GM18502 (cell line): ENCODE measurements at regions not wholly inside any gene's neighbourhood (a gene's known extent, or its start where the extent isn't known, plus 50 kb on each side); places are given as distances from the start of the nearest gene placed in this dataset.
"Not testable (repeated sequence)": the region's sequence is repeated elsewhere in the genome, so short reads cannot be mapped to it uniquely, and the experiment has no call there.

ENCODE experiments used
- ATAC-seq: cut with Tn5 transposase; IDR thresholded peaks from one replicate; pipeline ENCODE4 v1.9.1; 2021; ENCODE audit warnings: mild to moderate bottlenecking; ENCODE audit not compliant: unreplicated experiment, poor library complexity

DNA sequence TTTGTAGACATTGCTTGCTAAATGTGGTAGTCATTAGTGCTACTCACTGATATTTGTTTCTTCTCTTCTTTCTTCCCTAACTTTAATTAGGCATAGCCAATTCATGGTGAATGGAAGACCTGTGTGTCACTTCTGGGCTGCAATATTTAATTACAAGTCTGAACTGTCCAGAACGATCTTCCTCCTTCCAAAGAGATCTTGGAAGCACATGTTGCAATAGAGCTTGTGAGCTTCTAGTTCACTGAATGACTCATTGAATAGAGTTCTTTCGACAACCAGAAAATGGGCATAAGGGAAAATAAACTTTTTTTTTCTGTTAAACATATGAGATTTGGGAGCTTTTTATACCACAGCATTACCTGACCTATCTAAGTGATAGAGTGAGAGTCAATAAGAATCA lies 1264.6 kb downstream of the PCDH9 start:
- no peak for ATAC-seq

DNA sequence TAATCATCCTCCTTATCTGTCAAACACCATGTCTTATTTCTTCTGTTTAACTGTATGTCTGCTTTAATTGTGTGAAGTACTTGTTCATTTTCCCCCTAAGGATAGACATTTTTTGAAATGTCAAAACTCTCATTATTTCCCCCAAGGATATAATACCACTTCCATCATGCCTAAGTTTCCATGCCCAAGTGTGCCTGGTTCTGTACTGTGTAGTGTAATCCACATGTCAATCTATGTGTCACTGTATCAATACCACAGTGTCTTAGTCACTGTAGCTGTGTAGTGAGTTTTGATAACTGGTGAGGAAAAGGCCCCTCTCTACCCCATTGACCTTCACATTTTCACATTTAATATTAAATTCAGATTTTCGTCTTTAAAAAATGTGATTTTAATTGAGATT lies 1265.5 kb downstream of the PCDH9 start:
- no peak for ATAC-seq

DNA sequence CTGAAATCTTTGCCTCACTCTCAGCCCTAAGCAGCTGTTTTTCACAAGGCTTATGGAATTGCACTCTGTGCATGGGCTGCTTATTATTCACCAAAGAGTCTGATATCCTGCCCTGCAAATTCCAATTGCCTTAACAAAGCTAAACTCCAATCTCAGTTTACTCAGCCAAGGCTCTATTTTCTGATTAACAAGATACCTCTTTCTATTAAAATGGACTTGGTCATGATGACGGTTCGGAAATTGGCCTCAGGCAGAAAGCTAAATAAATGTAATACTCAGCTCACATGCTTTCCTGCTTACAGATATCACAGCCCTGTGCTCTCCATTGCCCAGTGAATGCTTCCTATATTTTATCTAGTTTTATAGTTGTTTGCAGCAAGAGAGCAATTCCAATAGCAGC lies 1270.8 kb downstream of the PCDH9 start:
- no peak for ATAC-seq

DNA sequence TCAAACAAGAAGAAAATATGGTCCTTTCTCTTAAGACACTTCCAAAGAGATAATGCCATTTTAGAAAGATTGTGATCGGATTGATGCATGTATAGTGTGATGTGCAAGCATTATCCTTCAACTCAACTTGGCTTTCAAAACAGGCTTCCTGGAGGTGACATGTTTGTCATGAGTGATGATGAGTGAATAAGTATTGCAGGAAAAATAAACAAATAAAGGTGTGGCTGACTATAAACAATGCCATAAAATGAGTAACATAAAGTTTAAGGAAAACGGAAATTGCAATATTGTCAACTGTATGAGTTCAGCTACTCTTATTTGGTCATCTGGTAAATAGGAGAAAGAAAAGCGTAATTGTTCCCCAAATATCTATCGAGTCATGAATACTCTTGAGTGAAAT lies 1283.7 kb downstream of the PCDH9 start:
- ATAC-seq: no peak

DNA sequence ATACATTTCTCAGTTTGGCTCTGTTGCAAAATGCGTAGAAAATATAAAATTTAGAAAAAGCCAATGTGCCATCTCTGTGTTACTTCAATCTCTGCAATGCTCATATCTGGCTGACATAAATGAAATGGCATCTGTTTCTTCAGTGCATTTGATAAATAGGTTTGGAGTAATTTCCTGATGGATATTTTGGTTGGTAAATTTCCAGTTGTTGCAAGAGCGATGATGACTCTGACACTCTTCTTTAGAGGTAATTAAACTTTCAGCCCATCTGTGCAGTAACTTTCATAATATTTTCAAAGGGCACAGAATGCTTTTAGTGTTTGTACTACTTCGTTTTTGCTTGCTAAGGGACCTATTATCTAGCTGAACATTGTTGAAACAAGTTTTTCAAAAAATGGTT lies 1286.4 kb downstream of the PCDH9 start:
- ATAC-seq: no peak

DNA sequence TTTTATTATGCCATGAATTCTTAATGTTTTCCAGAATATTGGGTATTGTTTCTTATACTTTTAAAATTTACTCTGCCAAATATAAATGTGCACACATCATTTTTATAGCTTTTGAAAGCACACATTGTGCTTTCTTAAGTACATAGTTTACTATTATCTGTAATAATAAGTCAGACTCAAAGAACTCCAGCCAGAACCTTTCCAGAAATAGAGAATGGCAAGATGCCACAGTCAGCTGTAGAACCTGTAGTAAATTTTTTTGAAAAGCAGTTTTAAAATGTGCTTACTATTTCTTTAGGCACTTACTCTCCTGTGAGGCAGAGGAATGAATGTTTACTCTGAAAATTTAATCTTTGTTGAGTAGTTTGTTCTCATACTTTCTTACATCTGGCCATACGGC lies 1287.1 kb downstream of the PCDH9 start:
- no peak for ATAC-seq

DNA sequence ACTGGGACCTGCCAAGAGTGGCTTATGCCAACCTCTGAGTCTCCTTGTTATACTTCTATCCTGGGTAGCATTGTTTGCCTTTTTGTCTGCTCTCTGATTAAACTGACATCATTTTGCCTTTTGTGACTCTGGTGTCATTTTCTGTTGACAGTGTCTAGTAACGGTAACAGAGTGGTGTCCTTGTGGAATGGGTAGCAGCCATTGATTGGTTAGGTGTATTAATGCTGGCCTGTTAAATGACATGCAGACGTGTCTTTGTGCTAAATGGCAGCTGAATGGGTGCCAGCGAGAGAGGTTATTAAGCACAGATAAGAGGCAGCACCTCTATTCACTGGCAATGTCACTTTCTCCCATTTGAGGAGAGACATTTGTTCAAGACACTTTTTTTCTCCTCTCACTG lies 1289.4 kb downstream of the PCDH9 start:
- ATAC-seq: no peak

DNA sequence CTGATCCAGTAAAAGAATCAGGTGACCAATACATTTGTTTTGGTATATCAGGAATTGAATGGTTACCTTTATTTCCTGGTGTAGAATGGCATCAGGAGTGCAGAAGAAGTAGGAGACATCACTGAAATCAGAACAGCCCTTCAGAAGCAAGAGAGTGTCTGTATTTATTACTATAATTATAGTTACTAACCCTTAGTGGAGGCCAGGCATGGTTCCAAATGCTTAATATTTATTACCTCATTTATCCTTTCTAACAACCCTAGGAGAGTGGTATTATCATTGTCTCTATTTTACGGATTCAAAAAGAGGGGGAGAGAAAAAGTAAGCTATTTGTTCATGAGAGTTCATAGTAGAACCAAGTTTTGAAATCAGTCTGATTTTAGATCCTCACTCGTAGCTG lies 1292.9 kb downstream of the PCDH9 start:
- no peak for ATAC-seq

DNA sequence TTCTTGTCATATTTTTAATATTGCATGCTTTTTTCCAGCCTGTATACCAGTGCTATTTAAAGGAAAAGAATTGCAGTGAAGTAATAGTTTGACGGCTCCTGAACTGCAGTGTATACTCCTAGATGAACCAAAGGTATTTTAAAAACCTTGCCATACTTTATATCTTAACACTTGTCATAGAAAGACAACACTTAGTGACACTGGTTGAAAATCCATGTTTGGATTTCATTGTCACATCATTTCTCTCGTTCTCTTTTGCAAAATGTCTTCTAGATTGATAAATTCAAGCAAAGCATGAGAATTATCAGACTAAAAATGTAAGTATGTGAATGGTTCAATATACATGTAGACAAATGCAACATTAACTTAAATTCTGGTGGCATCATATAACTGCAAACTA lies 1293.9 kb downstream of the PCDH9 start:
- ATAC-seq: no peak

DNA sequence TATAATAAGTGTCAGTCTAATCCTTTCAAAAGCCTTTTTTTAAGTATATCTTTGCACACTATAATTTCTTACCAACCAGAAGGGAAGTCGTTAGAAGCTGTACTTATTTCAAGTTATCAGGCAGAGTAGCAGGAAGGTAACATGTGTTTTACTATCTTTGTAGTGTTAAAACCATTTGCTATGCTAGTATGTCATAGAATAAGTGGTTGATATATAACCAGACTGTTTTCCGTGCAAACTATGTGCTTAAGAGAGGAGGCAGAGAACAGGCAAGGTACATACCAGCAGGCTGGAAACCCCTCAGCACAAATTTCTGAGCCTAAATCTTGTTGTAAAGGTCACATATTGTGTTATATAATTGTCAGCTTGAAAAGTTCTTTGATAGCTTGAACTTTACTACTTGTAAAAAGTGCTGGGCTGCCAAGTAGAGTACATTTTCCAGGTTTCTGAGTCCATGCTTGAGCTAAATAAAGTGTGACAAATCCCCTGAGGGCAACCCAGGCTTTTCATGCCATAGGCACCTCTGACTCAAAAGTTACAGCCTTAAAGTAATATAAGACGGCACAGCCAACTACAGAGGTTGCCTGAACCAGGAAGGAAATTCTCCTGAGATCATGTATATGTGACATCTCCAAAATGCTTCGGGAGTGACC lies 1297.4 kb downstream of the PCDH9 start:
- no peak for ATAC-seq

DNA sequence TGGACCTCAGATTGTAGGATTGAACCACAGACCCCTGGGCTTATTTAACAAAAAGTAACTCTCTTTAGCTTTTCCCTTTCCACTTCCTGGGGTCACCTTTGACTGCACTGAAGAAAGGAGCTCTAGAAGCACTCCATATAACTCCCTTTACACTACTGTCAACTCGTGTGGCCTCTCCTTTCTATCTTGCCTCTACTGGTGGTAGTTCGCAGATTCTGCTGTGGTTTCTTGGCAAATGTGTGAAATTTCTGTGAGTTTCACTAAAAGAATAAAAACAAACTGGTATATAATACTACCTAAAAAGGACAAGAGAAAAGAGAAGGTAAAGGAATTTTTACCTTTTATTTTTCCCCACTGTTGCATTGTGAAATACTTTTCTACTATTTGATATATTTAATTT lies 1298.1 kb downstream of the PCDH9 start:
- no peak for ATAC-seq

DNA sequence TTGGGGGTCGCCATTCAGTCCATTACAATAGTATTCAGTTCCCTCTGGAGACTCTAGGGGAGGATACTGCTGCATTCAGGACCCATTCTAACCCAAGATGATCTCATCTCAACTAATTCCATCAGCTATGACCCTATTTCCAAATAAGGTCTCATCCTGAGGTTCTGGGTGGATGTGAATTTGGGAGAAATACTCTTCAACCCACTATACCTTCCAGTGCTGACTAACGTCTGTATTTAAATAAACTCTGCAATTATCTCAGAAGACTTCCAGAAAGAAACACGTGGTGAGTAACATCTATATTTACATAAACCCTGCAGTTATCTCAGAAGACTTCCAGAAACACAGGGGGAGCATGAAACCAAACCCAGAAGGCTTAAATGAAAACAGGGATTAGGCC lies 1300.7 kb downstream of the PCDH9 start:
- no peak for ATAC-seq

DNA sequence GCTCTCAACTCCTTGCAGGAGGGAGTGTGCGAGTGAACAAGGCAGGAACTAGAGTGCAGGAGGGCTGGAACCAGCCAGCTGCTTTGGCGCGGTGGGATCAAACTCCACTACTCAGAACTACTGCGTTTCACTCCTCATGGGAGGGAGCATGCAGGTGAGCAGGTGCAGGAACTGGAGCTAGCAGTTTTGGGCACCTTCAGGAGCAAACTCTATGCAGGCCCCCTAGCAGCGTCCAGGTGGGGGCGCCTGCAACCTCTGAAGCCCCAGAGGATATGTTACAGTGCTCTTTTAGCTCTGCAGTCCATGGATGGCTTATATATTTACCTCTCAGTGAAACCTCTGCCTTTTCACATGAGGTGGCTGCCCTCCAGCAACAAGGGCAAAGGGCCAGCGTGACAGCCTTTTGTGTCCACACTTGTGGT lies 1303.4 kb downstream of the PCDH9 start:
- ATAC-seq: peak; percentile 65

DNA sequence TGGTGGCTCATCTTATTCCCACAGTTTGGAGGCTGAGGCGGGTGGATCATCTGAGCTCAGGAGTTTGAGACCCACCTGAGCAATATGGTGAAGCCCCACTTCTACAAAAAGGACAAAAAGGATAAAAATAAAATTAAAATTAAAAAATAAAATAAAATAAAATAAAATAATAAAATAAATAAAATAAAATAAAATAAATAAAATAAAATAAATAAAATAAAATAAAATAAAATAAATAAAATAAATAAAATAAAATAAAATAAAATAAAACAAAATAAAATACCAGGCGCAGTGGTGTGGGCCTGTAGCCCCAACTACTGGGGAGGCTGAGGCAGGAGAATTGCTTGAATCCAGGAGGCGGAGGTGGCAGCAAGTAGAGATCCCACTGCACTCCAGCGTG lies 1307.3 kb downstream of the PCDH9 start:
- not testable (repeated sequence) for ATAC-seq

DNA sequence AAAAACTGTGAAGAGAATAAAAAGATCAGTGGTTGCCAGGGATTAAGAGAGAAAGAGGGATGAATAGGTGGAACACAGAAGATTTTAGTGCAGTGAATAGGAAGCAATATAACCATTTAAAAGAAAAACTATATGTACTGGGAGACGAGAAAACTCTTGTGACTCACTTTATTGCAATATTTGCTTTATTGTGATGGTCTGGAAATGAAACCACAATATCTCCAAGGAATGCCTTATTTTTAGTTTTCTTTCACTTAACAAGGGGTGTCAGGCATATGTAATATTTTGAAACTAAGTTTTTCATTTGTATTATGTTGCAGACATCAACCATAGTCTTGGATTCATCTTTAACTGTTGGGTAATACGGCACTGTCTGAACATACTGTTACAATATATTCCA lies 1308.2 kb downstream of the PCDH9 start:
- ATAC-seq: no peak

DNA sequence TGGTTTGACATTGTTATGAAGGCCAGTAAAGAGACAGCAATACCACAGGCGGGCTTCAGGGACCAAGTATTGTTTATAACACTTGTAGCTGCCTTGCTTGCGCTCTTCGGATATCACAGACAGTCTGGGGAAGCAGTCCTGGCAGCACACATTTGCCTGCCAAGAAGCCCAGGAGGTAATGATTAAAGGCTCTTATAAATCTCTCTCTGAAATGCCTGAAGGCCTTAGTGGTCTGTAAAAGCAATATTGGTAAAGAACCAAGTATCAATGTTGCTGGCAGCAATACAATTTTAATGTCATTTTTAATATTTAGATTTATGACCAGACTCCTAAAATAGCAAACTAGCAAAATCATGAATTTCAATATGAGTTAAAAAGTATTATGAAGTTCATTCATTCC lies 1312.4 kb downstream of the PCDH9 start:
- no peak for ATAC-seq

DNA sequence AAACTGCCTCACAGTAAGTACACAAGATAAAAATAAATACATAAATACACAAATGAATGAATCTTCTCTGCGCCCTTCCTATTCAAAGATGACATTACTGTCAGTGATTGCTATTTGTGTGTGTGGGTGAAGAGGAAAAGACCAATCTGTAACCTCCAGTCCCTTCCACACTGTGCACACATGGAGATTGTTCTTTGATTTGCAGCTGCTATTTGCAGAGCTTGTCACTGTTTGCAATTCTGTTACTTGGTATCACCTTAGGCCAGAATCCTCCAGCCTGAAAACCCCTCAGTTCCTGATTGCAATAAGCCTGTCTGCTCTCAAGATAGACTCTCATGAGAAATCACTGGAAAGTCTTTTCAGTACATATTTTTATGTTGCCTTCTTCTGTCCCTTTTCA lies 1314.9 kb downstream of the PCDH9 start:
- no peak for ATAC-seq

DNA sequence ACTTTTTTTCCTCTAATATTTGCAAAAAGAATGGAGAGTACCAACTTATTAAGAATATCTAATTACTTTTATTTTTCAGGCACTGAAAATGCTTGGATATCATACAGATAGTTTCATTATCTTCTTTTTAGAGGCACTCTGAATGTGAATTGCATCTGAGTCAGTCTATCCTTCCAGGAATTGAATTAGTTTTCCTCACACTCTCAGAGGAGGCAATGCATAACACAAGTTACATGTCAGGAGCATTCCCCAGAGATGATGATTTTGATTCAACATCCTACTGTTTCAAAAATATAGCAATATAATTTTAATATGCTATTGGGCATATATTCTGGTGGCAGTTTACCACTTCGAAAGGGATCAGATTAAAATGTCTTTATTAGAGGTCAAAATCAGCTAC lies 1315.4 kb downstream of the PCDH9 start:
- ATAC-seq: no peak

DNA sequence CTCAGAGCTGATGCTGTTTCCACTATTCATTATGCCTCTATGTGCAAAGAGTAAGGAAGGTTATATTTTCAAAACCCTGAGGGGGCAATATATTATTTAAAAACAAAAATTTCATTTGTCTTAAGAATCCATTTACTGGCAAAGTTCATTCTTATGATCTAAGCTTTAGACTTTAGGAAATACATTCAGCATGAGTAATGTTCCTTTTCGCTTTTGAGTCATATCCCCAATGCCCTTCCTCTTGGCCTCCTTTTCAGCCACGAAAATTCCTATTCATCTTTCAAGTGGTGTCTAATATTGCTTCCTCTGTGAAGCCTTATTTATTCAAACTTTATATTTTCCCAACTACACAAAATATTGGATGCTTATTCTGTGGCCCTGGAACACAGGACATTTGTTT lies 1317.0 kb downstream of the PCDH9 start:
- ATAC-seq: no peak

DNA sequence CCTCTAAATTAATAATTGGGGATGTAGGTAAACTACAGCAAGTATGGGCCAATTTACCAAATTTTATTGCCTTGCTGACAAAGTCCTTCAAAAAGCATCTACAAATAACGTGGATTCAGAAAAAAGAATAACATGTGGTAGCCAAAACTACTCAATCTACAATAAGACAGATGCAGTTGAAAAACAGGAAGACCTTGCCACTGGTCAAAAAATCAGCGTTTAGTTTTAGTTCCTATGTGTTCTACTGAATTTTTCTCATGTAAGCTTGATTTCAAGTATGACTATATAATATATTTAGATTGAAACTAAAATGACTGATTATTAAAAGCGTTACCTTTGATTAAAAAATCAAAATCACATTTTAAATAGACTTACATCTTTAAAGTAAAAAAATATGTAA lies 1317.6 kb downstream of the PCDH9 start:
- no peak for ATAC-seq

DNA sequence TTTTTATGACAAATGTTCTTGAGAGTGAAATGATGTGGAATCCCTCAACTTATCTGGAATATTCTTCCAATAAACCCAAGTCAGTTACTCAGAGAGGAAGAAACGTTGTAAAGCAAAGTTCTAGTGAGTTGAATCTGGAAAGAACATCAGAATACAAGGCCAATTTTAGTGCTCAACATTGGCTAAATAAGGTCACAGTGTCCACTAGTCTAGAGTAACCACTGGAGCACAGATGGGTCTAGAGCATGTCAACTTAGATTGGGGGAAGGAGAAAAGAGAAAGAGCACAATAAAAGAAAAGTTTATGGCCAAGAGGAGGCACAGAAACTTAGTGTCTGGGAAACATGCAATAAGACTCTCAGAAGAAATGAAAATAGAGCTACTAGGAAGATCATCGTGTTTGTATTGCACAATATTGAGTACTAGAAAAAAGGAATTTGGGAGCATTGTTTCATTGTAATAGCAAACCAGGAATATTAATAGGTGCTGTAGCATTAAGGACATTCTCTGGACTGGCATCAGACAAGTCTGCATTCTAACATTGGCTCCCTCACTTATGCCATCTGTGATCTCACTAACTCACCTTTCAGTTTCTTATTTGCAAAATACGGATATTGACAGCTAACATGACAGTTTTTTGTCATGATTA lies 1318.5 kb downstream of the PCDH9 start:
- no peak for ATAC-seq

DNA sequence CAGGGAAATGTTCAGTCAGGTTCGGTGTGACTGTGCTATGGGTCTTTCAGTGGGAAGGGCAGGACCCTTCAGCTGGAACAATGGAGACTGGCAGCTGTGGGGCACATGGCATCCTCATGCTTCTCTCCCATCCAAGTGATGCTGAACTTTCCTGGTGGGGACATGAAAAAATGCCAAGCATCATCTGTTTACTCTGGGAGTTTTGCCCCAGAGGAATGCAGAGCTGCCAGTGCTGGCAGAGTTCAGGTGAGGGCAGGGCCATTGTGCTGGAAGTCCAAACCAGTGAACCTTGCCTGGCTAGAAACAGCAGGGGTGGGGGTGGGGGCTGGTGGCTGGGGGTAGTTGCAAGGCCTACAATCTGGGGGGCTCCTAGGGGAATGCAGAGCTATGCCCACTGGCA lies 1320.6 kb downstream of the PCDH9 start:
- no peak for ATAC-seq
